HCT116 (cell line): ENCODE measurements at regions not wholly inside any gene's neighbourhood (a gene's known extent, or its start where the extent isn't known, plus 50 kb on each side); places are given as distances from the start of the nearest gene placed in this dataset.

Experiments used
- CEBPB ChIP-seq: IDR thresholded peaks from 2 replicates; pipeline ENCODE4 v1.6.1; 2012; ENCODE audit warnings: low read depth
- CTCF ChIP-seq, 3 experiments: fragments of 200-600 bp in 1 of 3; sonication (generic) in 1 of 3; IDR thresholded peaks in 2 of 3; conservative IDR thresholded peaks in 1 of 3; 2 replicates each; pipeline ENCODE4 v1.5.1; 2012 to 2017; ENCODE audit warnings: low read depth in 2 of 3, low read length in 2 of 3, antibody characterized with exemption in 1 of 3, borderline replicate concordance in 1 of 3, control low read depth in 1 of 3, mild to moderate bottlenecking in 1 of 3, mixed read lengths in 1 of 3, mixed run types in 1 of 3, moderate library complexity in 1 of 3; ENCODE audit not compliant: insufficient read depth in 1 of 3
- ELF1 ChIP-seq: IDR thresholded peaks from 2 replicates; pipeline ENCODE4 v1.6.1; 2012; ENCODE audit warnings: low read depth, borderline replicate concordance
- EZH2phosphoT487 ChIP-seq: fragments of 200-600 bp; IDR thresholded peaks from 2 replicates; pipeline ENCODE4 v1.6.1; 2018; ENCODE audit warnings: antibody characterized with exemption, borderline replicate concordance
- JUND ChIP-seq: IDR thresholded peaks from 2 replicates; pipeline ENCODE4 v1.6.1; 2012
- MAX ChIP-seq: IDR thresholded peaks from 2 replicates; pipeline ENCODE4 v1.6.1; 2012
- POLR2A ChIP-seq: IDR thresholded peaks from 2 replicates; pipeline ENCODE4 v1.7.0; 2011; ENCODE audit warnings: borderline replicate concordance; ENCODE audit not compliant: insufficient read depth, insufficient read length; ENCODE audit errors: extremely low read depth
- POLR2AphosphoS5 ChIP-seq: IDR thresholded peaks from 2 replicates; pipeline ENCODE4 v1.6.1; 2011; ENCODE audit warnings: mild to moderate bottlenecking, low read depth, low read length, moderate library complexity
- RAD21 ChIP-seq: IDR thresholded peaks from 2 replicates; pipeline ENCODE4 v1.6.1; 2012; ENCODE audit warnings: low read depth, mild to moderate bottlenecking
- REST ChIP-seq: IDR thresholded peaks from 2 replicates; pipeline ENCODE4 v1.6.1; 2012; ENCODE audit warnings: low read depth
- SP1 ChIP-seq: IDR thresholded peaks from 2 replicates; pipeline ENCODE4 v1.6.1; 2012; ENCODE audit warnings: low read depth
- YY1 ChIP-seq: IDR thresholded peaks from 2 replicates; pipeline ENCODE4 v1.6.1; 2011; ENCODE audit warnings: low read length, low read depth, moderate library complexity, mild to moderate bottlenecking; ENCODE audit not compliant: insufficient replicate concordance; ENCODE audit errors: extremely low read depth
- ZFX ChIP-seq: fragments of 450-650 bp; IDR thresholded peaks from 2 replicates; pipeline ENCODE4 v1.6.1; 2017

- TF ChIP-seq SP1 (no peak), CTCF (IDR thresholded peaks at IDR 0.05 in 2 of 3, conservative IDR thresholded peaks at IDR 0.05 in 1 of 3; ENCODE audit: borderline replicate concordance in 1 of 3, insufficient read depth in 1 of 3, low read depth in 2 of 3, low read length in 2 of 3) (no peak), JUND (no peak), YY1 (no peak), EZH2phosphoT487 (no peak), MAX (no peak), REST (no peak), RAD21 (no peak), POLR2A (no peak), POLR2AphosphoS5 (no peak), ELF1 (no peak), ZFX (no peak), CEBPB (no peak)
Measured at GRCh38 chr7:20557116-20557515, 58.4 kb upstream of the ABCB5 start.
